HG03457 (cell line): ENCODE measurements at regions not wholly inside any gene's neighbourhood (a gene's known extent, or its start where the extent isn't known, plus 50 kb on each side); places are given as distances from the start of the nearest gene placed in this dataset.

Source experiments
- ATAC-seq: cut with Tn5 transposase; IDR thresholded peaks from one replicate; pipeline ENCODE4 v1.9.1; 2021; ENCODE audit warnings: moderate number of reproducible peaks; ENCODE audit not compliant: unreplicated experiment

GRCh38 chr14:83470466-83470865, 1936.8 kb upstream of the SEL1L start:
- no peak for ATAC-seq

- no peak for ATAC-seq
Measured at GRCh38 chr14:83470959-83471695, 1937.5 kb upstream of the SEL1L start.

GRCh38 chr14:83473416-83474235, 1940.0 kb upstream of the SEL1L start:
- ATAC-seq: no peak

- no peak for ATAC-seq
Measured at GRCh38 chr14:83478741-83479140, 1945.1 kb upstream of the SEL1L start.

- ATAC-seq: no peak
Measured at GRCh38 chr14:83483063-83483462, 1949.4 kb upstream of the SEL1L start.

GRCh38 chr14:83485591-83485990, 1951.9 kb upstream of the SEL1L start:
- no peak for ATAC-seq

- no peak for ATAC-seq
Measured at GRCh38 chr14:83491091-83491490, 1957.4 kb upstream of the SEL1L start.

- no peak for ATAC-seq
Measured at GRCh38 chr14:83520837-83521236, 1987.2 kb upstream of the SEL1L start.

- ATAC-seq: no peak
Measured at GRCh38 chr14:83529531-83529930, 1995.9 kb upstream of the SEL1L start.

GRCh38 chr14:83533734-83534133, 1996.2 kb upstream of the FLRT2 start:
- ATAC-seq: no peak

GRCh38 chr14:83534995-83535394, 1994.9 kb upstream of the FLRT2 start:
- ATAC-seq: no peak

- ATAC-seq: no peak
Measured at GRCh38 chr14:83535444-83535843, 1994.5 kb upstream of the FLRT2 start.

GRCh38 chr14:83541147-83541546, 1988.8 kb upstream of the FLRT2 start:
- ATAC-seq: no peak

GRCh38 chr14:83548061-83548839, 1981.7 kb upstream of the FLRT2 start:
- ATAC-seq: no peak

GRCh38 chr14:83556065-83556464, 1973.9 kb upstream of the FLRT2 start:
- ATAC-seq: no peak

GRCh38 chr14:83556746-83557453, 1973.0 kb upstream of the FLRT2 start:
- no peak for ATAC-seq

GRCh38 chr14:83558946-83559345, 1971.0 kb upstream of the FLRT2 start:
- ATAC-seq: no peak

- ATAC-seq: no peak
Measured at GRCh38 chr14:83559721-83560120, 1970.2 kb upstream of the FLRT2 start.

GRCh38 chr14:83561261-83561660, 1968.7 kb upstream of the FLRT2 start:
- ATAC-seq: no peak

- ATAC-seq: no peak
Measured at GRCh38 chr14:83566567-83566966, 1963.4 kb upstream of the FLRT2 start.

- no peak for ATAC-seq
Measured at GRCh38 chr14:83568141-83568540, 1961.8 kb upstream of the FLRT2 start.
